ENCODE measurements at regions not wholly inside any gene's neighbourhood (a gene's known extent, or its start where the extent isn't known, plus 50 kb on each side); places are given as distances from the start of the nearest gene placed in this dataset.
"Not testable (repeated sequence)": the region's sequence is repeated elsewhere in the genome, so short reads cannot be mapped to it uniquely, and the experiment has no call there.

DNA sequence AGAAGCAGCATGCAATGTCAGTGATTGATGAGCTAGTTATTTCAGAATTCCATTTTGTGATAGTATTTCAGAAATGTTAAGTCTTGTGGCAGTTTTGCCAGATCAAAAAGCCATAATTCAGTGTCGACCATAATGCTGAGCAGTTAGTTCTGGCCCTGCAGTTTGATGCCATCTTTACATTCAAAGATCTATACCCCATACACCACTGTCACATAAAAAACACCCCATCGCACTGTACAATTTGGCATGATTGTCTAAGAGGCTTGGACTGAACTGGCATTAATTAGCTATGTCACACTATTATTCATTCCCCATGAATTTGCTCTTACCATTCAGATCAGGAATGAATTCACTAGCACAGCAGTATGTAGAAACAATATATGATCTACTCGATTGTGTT, 127.7 kb upstream of the EPHA3 start:
- no peak for DNase-seq

DNA sequence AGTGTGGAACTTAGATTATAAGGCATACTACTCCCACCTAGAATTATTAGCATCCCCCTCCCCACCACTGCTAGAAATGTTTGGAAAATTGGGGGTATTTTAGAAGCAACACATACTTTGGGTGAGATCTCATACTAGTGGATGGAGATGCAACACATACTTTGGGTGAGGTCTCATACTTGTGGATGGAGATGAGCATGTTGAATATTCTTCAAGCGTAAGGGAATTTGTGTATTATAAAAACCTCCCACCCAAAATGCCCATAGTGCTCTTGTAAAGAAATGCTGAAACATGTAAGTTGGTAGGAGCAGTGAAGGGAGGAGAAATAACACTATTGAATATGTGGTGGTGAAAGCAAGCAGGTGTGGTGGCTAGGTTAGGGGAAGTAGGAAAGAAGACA, 124.0 kb upstream of the EPHA3 start:
- DNase-seq, result no peak

DNA sequence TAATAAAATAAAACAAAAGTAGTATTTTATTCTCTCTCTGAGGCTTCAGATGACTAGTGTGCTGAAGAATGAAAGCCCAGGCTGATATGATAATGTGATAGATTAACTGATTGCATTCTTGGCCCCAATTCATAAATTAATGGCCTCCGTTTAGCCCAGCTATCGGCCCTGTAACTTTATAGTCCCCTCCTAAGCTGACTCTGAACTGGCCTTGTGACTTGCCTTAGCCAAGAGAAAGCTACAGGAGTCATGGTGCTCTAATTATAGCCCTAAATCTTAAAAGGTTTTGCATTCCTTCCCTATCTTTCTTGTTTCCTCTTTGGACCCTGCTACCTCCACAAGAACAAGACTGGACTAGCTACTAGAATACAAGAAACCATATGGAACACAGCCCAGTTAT, 123.2 kb upstream of the EPHA3 start:
- DNase-seq, result no peak

DNA sequence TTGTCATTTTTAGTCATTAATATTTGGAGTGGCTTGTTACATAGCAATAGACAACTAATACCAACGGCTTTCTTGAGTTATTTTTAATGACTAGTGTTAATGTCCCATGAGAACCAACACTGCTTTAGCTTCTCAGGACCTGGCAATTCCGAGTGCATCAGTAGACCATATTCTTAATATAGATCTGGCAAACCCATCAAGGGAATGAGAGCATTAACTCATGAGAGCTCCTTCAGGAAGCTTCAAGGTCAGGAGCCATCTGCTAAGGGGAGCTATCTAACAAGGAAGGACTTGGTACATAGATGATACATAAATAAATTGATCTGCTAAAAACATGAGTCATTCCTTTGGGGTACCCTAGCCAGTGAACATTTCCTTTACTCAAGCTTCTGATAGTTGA, 122.6 kb upstream of the EPHA3 start:
- DNase-seq, result no peak

DNA sequence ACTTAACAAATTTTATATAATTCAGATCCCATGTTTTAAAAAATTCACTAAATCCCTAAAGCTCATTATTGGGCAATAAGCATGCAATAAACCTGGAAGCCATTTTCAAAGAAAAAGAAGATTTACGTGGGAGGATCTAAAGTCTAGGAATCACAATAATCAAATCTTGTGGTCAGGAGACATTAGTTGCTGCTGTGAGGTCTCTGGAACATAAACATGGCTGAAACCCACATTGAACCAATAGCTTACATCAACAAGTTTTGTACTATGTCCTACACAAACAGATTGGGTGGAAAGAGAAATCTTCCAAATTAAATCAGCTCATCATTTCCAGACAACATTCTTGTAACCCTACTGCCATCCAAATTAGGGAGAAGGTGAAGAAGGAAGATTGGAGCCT, 121.9 kb upstream of the EPHA3 start:
- DNase-seq, result no peak

DNA sequence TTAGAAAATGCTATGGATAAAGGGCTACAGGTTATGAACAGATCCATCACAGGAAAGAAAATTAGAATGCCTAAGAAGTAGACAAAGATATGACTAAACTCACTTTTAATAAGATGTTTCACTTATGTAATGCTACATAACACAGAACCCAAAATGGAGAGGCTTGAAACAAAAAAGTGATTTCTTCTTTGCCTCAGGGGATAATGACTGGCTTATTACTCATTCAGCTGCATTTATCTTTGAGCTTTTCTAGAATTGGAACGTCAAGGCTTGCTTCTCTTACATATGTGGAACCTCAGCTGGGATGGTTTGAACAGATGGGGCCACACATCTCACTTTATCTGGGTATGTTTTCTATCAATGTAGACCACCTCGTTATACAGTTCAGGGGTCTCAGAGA, 120.6 kb upstream of the EPHA3 start:
- DNase-seq, result no peak

DNA sequence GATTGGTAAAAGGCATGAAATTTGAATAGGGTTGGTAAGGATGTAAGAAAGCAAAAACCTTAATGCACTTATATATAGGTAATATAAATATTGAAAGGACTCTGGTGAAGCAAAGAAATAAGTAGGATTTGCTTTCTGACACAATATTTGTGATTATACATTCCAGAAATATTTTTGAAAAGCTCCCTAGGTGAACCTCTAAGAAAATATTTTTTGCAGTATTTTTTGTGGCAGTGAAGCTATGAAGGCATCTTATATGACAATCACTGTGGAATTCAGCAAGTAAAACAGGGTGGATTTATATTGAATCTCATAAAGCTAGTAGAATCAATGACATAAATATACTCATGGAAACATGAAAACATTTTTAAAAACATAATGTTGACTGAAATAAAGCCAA, 119.6 kb upstream of the EPHA3 start:
- DNase-seq, result no peak

DNA sequence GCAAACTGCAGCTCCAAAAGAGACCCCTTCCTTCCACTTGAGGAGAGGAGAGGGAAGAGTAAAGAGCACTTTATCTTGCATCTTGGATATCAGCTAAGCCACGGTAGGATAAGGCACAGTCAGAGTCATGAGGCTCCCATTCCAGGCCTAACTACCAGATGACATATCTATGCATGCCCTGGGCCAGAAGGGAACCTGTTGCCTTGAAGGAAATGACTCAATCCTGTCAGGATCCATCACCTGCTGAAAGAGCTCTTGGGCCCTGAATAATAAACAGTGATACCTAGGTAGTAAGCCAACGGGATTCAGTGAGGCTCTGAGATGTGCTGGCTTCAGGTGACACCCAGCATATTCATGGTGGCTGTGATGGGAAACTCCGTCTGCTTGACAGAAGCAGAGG, 118.5 kb upstream of the EPHA3 start:
- no peak for DNase-seq

DNA sequence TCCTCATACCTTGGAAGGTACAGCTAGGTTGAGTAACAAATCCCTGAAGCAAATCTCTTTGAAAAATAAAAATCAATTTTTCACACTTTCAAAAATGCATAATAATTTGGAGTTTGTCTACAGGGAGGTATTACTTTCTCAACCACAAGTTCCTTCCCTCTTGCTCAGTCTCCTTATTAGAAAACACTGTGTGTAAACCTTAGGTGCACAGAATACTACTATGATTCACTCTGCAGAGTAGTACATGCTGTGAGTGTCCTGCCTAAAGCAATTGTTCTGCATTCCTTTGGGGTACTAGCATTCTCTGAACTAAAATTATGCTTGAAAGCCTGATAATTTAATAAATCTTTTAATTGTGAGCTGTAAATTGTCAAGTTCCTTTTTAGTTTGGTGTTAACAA, 115.9 kb upstream of the EPHA3 start:
- DNase-seq, result no peak

DNA sequence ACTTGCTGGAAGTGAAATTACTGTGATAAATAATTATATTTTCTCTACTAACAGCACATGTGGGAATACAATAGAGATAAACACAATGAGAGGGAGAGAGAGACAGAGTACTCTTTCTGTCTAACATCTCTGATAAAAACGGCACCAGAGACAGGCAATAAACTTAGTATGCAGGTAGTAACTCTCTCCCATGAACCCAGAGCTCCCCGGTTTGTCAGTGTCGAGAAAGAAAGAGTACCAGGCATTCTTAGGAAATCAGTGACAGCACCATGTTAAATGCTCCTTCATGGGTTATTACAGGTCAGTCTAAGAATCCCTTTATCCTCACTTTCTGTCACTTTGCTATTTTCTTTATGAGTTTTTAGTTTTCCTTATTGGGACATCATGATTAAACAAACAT, 110.7 kb upstream of the EPHA3 start:
- DNase-seq, result no peak

DNA sequence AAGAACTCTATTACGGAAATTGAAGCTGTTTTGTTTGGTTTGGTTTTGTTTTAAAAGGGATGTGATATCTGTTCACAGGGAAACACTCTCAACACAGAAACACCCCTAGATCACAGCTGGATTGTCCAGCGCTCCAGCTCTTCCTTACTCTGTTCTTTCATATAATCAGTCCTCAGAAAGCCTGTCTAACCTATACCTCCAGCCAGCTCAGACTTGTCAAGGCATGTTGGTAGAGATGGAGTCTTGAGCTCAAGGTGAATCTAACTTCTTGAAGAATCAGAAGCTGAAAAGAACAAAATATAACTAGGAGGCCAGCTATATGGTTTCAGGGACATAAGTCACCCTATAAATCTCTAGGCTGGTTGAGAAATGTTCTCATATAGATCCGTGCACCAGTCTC, 110.2 kb upstream of the EPHA3 start:
- no peak for DNase-seq

DNA sequence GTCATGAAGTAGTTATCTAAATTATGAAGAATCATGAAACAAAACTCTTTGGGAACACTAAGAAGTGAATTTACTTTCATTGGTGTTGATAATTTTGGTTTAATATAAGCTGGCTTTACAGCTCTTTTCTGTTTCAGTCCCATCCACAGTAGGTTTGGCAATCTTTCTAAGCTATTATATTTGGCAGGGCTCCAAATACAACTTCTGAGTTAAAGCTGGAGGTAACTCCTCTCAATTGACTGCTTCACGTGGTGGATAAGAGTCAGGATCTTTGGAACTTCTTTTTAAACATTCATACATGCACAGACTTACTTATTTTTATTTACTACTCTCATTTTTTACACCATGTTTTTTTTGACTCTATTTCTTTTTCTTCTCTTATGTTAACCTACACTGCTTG, 106.5 kb upstream of the EPHA3 start:
- DNase-seq, result no peak

DNA sequence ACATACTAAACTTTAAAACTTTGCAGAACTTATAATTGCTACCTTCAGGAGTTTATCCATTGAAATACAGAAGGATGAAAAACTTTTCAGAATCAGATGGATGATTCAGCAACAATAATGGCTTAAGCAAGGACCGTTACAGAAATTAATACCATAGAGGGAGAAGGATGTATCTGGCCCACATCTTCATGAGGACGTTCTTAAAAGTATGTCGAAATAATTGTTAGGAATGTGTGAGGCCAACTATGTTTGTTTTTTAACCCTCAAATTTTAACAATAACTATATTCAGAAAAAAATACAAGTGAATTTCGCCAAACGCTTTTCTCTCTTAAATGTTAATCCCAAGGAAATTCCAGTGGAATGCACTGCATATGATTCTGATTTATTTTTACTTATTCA, 105.2 kb upstream of the EPHA3 start:
- DNase-seq, result no peak

DNA sequence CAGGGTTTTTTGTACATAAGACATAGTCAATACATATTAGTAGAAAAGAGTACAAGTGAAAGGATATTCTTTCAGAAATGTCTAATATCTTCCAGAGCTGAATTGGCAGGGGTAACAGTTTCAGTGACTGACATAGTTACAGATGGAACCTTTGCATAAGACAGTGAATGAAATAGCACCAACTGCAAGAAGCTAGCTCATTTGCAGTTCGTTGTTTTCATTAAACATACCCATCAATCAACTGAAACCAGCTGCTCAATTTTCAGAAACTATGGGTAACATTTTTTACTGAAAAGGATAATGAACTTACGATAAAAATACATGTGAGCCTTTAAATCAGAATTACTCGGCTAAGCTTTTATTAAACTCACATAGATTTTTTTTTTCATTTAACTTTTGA, 93.9 kb upstream of the EPHA3 start:
- no peak for DNase-seq

DNA sequence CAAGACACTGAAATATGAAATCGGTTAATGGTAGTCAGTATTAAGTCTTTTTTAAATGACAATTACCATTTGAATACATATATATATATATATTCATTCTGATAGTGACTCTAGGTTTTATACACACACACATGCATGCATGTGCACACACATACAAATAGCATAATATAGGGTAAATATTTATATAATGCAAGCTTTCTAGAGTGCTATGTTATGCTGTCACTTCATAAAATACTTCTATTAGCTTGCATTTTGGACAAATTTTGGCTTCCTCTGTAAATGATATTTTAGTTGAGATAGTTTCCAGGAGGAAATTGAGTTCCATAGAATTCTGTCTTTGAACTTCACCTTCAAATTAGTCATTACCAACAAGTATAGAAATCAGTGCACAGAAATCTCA, 89.9 kb upstream of the EPHA3 start:
- no peak for DNase-seq

DNA sequence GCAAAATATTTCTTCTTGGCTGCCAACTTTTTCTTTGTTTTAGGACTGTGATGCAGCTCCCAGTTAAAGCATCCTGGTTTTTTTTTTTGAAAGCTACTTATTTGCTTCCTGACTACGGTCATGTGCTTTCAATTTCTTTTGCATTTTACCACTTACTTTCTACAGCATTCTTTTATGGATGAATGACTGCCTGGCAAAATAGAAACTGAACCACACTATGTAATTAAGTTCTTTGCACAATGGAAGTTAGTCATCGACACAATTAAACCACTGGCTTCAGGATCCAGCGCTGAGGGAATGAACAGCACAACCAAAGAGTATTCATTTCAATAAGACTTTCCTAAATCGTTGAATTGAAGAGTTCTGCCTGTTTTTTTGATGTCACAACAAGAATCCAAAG, 82.2 kb upstream of the EPHA3 start:
- DNase-seq, result peak; percentile 13

DNA sequence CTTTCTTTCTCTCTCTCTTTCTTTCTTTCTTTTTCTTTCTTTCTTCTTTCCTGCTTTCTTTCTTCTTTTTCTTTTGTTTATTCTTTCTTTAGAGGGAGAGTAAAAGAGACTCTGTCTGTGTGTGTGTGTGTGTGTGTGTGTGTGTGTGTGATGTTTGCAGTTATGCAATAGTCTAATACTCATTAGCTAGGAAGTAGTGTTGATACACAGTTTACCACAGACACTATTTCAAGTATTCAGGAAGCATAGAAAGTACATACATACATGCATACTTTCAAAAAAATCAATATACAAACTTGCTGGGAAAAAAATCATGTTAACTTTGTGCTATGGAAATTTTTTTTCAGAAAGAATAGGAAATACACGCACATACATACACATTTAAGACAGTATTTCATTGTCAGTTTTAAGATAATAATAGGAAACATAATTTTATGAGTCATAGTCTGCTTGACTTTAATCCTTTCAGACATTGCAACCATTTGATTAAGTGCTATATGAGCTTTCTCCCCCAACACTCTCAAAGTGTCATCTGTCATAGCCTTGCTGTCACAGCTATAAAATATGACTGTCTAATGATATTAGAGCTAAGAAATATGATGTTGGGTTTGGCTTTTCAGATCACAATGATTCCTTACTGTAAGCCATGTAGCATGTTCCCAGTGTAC, 74.9 kb upstream of the EPHA3 start:
- DNase-seq, result no peak

DNA sequence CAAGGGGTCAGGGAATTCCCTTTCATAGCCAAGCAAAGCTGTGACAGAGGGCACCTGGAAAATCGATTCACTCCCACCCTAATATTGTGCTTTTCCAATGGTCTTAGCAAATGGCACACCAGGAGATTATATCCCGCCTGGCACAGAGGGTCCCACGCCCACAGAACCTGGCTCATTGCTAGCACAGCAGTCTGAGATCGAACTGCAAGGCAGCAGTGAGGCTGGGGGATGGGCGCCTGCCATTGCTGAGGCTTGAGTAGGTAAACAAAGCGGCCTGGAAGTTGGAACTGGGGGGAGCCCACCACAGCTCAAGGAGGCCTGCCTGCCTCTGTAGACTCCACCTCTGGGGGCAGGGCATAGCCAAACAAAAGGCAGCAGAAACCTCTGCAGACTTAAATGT, 72.7 kb upstream of the EPHA3 start:
- DNase-seq, result not testable (repeated sequence)

DNA sequence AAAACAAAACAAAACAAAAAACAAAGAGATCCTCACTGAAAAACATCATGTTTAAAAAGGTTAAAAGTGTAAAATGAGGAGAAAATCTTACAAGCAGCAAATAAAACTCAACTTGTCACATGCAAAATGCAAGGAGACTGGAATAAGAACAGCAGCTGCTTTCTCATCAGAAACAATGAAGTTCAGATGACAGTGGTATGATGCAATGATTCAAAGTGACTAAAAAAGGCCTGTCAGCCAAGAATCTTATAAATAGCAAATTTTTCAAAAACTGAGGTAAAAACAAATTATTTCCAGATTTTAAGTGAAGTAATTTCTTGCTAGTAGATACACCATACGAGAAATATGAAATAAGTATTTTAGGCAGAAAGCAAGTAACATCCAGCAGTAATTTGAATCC, 68.6 kb upstream of the EPHA3 start:
- DNase-seq, result no peak

DNA sequence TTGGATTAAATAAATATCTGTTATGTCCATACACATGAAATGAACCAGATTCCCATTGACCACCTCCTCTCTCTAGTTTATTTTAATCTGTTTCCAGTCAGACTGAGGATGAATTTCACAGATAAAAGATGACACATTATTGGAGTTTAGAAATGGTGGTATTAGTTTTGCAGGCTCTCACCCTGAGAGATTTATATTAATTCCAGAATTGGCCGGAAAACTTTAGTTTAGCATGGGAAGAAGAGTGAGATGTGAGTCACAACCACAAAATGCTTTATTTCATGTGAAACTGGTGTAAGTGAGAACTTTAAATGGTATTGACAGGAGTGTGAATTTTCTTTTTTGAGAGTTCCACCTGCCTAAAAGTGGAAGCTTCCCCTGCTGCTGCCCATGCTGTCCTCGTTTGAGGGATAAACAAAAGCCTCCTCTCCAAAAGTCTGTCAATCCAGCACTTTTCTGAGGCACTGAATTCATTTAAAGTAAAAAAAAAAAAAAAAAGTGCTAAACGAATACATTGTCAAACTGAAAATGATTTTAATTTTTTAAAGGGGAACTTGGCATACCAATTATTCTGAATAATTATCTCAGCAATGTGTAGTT, 65.1 kb upstream of the EPHA3 start:
- no peak for DNase-seq

DNA sequence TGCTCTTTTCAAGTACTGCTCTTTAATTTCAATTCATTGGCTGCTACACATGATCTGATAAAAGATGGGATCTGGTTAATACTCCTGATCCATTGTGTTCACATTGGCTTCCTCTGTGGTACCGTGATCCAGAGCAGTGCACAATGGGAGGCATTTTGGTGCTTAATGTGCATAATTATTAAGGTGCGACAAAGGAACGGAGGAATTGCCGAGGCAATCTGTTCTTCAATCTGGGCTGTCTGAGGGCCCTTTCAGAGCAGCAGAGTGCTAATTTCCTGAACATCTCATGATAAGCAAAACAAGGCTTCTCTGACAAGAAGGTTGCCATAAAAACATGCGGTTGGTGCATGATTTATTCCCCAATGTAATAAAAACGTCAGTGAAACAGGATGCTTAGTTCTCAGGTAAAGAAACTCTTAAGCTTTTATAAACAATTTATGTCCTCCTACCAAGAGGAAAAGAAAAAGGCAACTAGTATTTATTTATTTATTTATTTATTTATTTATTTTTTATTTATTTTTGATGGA, 64.0 kb upstream of the EPHA3 start:
- no peak for DNase-seq

DNA sequence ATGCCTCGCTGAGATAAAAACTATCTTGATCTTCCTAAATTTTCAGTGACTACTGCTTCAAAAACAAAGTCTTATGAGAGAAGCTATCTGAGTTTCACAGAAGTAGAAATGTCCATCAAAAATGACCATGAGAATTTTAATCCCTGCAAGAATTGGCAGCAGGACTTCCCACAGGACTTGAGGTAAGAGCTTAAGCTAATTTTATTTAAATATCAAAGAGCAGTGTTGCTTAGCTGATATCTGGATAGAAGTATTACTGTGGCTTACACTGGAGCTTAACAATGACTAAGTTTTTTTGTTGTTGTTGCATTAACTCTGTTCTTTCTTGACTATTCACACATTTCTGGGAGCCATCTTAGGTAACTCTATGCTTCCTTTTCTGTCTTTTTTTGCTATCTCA, 60.8 kb upstream of the EPHA3 start:
- no peak for DNase-seq

DNA sequence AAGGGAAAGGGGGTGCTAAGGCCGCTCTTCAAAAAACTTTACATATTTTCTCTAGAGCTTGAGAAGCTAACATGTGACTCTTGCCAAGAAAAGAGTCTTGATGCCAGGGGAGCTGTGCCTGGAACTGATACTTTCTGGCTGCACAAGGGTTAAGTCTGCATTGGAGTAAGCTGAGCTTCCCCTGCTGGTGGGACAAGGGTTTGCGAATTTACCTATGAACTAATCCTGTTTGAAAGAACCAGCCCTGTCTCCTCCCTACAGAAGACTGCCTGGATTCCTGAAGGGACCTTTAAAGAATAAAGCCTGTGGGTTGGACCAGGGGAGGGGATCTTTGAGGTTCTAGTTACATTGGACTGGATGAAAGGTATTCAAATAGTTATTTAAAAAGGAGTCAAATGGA, 58.3 kb upstream of the EPHA3 start:
- no peak for DNase-seq

DNA sequence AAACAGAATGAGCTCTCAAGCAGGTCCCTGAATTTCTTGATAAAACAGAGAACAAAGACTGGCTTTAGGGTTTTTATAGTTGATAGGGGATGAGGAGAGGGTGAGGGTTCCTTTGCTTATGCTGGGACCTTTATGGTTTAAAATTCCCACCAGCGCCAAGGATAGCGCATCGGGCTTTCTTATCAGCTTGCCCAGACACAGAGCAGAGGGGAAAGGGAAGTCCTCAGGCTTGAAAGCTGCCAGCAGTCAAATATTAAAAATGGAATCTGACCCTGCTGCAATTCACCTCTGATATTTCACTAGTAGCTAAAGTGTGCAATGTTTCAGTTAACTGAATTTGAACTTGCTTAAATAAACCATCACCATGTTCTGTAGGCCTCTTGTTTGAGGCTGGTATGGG, 55.0 kb upstream of the EPHA3 start:
- no peak for DNase-seq

DNA sequence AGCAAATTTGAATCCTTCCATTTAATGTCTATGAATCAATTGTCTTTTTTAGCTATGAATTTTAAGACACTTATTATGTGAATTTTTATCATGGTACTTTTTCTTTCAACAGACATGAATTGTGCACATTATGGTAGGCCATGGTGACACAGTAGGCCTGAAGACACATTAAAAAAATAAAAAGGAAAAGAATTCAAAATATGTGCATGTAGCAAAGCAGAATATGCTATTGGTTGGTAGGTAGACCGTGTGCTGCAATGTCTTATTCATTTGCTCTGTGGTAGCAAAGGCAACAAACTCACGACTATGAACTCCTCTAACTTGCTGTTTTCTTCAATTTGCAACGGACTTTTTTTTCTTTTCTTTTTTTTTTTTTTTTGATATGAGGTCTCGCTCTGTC, 50.0 kb upstream of the EPHA3 start:
- no peak for DNase-seq
